ENCODE measurements at regions not wholly inside any gene's neighbourhood (a gene's known extent, or its start where the extent isn't known, plus 50 kb on each side); places are given as distances from the start of the nearest gene placed in this dataset.

DNA sequence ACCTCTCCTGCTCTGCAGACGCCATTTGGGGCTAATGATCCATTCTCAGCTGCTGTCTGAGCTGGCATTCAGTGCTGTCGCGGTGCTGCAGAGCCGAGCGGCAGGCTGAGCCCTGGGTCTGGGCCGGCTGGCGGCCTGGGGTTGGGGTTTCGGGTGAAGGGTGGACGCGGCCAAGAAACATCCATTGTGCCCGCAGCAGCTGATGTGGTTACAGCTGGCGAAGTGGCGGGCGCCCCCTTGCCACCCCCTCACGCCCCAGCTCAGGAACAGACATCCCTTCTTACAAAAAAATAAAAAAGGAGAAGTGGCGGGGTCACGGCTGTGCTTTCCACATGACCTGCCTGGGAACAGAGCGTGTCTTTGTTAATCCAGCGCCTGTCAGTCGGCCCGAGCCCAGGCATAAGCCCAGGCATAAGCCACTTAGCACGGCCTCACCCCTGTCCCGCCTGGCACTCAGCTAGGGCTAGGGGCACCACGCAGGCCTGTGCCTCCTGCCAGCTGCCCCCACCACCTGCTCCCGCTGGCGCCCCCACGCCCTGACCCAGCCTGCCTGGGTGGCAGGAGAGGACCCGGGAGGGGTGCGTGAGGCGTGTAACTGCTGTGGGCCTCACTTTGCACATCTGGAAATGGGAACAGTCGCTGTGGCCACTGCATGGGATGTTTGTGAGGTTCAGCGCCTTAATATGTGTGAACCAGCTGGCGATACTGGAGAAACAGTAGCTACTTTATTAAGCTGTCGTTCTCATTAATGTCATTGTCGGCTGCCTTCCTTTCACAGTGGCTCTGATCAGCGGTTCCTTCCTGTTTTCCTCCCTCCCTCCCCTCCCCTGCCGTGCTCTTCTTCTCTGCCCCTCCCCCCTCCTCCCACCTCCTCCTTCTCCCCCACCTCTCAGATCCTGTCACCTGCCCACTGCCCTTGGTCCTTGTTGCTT, 197.7 kb upstream of the CIBAR2 start:
- DNase-seq (ENCODE audit: low spot score) = peak; percentile 92

- DNase-seq (ENCODE audit: low spot score) = peak; percentile 34
These were observed 198.8 kb upstream of the CIBAR2 start for GRCh38 chr16:85310868-85311585.

GRCh38 chr16:85311741-85312140, 199.5 kb upstream of the CIBAR2 start:
- no peak for DNase-seq (ENCODE audit: low spot score)

DNA sequence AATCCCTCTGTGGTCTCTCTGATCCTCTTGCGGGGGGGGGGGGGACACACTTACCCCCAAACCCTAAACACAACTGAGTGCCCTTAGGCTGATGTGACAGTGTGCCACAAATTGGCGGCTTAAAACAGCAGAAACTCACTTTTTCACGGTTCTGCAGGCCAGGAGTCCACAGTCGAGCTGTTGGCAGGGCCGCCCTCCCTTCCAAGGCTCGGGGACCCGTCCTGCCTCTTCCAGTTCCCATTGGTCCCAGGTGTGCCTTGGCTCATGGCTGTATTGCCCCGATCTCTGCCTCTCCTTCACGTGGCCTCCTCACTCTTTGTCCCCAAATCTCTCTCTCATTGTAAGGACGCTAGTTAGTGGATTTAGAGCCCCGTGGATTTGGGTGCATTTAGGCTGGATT, 199.9 kb upstream of the CIBAR2 start:
- DNase-seq (ENCODE audit: low spot score) = no peak

- DNase-seq (ENCODE audit: low spot score) = no peak
These were observed 200.6 kb upstream of the CIBAR2 start for GRCh38 chr16:85312642-85313525.

DNA sequence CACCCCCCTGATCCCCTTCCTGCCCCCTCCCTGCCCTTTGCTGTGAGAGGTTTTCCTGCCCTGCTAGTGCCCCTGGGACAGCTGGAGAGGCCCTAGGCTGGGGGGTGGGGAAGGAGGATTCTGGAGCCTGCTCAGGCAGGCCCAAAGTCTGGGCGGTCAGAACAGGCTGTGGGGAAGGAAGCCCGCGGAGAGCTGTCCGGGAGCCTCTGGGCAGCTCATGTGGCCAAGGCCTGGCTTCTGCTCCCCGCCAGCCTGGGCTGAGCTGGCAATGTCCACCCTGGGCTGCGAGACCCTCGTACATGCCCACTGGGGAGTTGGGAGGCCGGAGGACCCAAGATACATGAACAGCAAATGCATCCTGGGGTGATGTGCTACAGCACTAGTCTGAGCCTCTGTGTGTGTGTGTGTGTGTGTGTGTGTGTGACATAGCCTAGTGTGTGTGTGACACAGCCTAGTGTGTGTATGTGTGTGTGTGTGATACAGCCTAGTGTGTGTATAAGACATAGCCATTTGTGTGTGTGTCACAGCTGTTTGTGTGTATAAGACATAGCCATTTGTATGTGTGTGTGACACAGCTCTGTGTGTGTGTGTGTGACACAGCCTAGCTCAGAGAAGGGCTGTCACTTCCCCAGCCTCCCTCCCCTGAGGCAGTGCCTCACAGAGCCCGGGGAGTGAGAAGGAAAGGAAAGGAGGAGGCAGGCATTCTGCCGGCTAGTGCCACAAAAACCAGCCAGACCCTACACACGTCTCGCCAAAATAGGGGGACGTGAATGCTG, 201.4 kb upstream of the CIBAR2 start:
- DNase-seq (ENCODE audit: low spot score) = no peak

DNA sequence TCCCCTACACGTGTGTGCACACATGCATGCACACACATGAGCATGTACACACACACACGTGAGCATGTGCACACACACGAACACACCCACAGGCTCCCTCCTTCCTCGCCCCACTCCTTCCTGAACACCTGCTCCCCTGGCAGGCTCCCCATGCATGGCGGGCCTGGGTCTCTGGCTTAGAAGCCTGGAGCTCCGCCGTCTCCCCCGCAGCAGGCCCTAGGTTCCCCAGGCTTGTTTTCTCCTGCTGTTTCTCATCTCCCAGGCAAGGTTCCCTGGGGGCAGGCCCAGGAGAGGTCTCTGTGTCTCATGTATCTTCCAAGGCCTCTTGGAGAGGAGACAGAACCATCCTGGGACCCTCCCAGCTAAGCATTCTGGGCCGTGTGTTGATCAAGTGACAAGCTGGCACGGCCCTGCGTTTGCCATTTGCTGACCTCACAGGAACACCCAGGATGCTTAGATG, 202.3 kb upstream of the CIBAR2 start:
- DNase-seq (ENCODE audit: low spot score) = no peak

DNA sequence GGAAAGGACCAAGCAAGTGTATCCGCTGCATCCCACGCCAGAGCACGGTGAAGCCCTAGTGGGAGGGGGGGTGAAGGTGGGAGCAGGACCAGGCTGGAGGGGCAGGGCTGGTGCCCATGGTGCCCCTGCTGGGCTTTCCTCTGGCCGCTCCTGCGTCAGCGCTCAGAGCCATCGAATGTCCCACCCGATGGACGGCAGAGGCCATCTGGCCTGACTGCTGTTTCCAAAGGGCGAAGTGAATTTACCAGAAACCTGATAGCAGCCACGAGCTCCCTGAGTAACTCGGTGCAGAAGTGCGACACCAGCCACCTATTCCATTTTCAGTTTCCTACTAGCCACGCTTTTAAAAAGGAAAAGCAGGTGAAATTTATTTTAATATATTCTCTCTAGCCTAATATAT, 203.6 kb upstream of the CIBAR2 start:
- DNase-seq (ENCODE audit: low spot score) = no peak

GRCh38 chr16:85316321-85316919, 204.1 kb upstream of the CIBAR2 start:
- peak; percentile 77 for DNase-seq (ENCODE audit: low spot score)

- no peak for DNase-seq (ENCODE audit: low spot score)
These were observed 204.7 kb upstream of the CIBAR2 start for GRCh38 chr16:85316944-85317343.

DNA sequence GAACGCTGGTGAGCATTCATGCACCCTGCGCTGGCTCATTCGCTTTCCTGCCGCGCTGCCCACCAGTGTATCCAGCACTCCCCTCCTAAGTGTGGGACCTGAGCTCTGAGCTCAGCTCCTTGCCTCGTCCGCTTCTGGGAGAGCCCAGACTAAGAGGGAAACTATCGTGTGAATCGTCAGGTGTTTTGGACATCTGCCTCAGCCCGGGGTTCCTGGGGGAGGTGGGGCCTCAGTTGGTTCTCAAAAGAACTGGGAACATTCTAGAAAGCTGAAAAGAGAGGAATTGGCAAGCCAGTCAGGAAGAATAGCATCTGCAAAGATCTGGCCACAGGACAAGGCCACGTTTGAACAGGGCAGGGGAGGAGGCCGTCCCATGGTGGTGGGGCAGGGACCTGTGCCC, 205.4 kb upstream of the CIBAR2 start:
- no peak for DNase-seq (ENCODE audit: low spot score)

- no peak for DNase-seq (ENCODE audit: low spot score)
These were observed 207.1 kb upstream of the CIBAR2 start for GRCh38 chr16:85319208-85319983.

DNA sequence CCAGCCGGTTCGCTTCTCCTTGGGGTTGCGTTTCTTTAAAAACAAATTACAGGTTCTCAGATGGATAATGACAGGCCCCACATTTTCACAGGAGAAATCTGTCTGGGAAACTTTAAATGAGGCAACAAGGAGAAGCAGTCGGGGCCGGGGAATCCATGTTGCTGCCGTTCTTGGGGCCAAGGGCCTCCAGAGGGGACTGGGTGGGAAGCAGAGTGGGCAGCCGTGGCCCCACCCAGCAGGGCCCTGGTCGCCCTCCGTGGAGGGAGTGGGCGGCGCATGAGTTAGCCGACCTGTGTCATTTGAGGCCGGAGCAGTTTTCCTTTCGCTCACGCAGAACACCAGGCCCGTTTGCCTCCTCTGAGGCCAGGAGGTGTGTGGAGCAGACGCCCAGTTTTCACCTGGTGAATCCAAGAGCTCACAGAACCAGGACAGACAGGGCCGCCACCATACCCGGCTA, 207.7 kb upstream of the CIBAR2 start:
- DNase-seq (ENCODE audit: low spot score) = no peak

DNA sequence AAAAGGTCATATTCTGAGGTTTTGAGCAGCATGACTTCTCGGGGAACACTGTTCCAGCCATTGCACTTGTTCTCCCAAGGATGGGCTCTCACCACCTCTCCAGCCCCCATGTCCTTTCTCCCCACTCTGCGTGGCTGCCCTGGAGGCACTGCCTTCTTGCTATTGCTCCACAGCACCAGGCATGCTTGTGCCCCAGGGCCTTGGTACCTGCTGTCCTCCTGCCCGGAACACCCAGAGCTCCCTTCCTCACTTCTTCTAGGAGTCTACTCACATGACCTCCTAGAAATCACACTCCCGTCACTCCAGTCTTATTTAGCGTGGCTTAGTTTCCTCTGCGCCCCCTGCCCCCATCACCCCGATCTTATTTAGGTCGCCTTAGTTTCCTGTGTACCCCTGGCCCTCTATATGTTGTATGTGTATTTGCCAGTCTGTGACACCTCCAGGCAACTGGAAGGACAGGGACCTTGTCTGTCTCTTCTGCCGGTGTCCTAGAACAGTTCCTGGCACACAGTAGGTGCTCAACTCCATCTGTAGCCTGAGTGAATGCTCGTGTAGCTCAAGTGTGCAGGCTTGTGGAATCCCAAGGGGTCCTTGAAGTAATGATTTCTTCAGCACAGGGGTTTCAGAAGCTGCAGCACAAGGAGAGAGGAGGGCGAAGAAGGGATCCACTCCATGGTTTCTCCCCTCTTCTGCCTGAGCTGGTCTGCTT, 208.6 kb upstream of the CIBAR2 start:
- DNase-seq (ENCODE audit: low spot score) = no peak

DNA sequence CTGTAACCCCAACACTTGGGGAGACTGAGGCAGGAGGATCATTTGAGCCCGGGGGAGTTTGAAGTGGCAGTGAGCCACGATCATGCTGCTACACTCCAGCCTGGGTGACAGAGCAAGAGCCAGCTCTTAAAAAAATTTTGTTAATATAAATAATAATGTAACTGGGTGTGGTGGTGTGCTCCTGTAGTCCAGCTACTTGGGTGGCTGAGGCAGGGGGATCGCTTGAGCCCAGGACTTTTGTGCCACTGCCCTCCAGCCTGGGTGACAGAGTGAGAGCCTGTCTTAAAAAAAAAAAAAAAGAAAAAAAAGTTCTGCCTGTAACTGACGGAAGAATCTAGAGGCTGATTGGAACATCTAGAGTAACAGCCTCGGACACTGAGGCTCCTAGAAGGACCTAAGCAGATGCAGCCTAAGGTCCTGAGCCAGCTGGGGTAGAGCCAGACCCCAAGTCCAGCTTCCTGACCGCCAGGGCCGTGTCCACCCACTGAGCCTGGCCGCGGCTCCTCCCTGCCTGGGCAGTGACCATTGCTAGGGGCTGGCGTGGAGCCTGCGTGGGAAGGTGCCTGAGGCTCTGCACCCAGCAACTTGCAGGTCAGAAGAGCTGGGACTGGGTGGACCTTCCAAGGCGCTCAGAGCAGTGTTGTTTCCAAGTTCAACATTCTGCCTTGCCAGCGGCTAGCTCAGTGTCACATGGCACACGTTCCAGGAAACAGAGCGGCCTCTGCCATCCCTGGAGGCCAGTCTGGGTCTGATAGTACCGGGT, 209.4 kb upstream of the CIBAR2 start:
- no peak for DNase-seq (ENCODE audit: low spot score)

- no peak for DNase-seq (ENCODE audit: low spot score)
These were observed 211.1 kb upstream of the CIBAR2 start for GRCh38 chr16:85323230-85323960.

DNA sequence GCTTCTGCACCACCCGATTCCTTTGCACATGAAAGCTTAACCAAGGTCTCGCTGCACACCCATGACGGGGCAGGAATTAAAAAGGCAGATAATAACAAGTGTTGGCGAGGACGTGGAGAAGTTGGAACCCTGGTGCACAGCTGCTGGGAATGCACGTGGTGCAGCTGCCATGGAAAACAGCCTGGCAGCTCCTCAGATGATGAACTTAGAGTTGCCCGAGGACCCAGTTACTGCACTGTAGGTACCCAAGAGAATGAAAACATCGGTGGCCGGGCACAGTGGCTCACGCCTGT, 211.6 kb upstream of the CIBAR2 start:
- DNase-seq (ENCODE audit: low spot score) = no peak

DNA sequence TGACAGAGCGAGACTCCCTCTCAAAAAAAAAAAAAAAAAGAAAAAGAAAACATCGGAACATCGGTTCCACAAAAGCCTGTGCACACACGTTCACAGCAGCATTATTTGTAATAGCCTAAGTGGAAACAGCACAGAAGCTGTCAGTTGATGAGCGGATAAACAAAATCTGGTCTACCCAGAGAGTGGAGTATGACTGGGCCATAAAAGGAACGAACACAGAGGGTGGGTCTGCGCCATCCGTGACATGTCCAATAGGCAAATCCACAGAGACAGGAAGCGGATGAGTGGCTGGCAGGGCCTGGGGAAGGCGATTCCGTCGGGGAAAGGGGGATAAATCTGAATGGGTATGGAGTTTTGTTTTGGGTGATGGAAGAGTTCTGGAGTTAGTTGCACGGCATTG, 212.2 kb upstream of the CIBAR2 start:
- DNase-seq (ENCODE audit: low spot score) = no peak
